ENCODE measurements at regions not wholly inside any gene's neighbourhood (a gene's known extent, or its start where the extent isn't known, plus 50 kb on each side); places are given as distances from the start of the nearest gene placed in this dataset.

- TF ChIP-seq ZBTB20 (CRISPR knock-in tag; IDR thresholded peaks at IDR 0.05; ENCODE audit: borderline replicate concordance, low read depth) (no peak), ZNF747 (CRISPR knock-in tag; IDR thresholded peaks at IDR 0.05; ENCODE audit: borderline replicate concordance) (no peak), CBX5 (CRISPR knock-in tag; IDR thresholded peaks at IDR 0.05; ENCODE audit: borderline replicate concordance) (no peak), CTCF (CRISPR knock-in tag; IDR thresholded peaks at IDR 0.05) (no peak), MTF1 (CRISPR knock-in tag; IDR thresholded peaks at IDR 0.05) (no peak), POLR2AphosphoS5 (IDR thresholded peaks at IDR 0.05; ENCODE audit: low read depth, low read length) (no peak), GABPA (IDR thresholded peaks at IDR 0.05; ENCODE audit: low read depth, low read length) (no peak), GABPA (CRISPR knock-in tag; IDR thresholded peaks at IDR 0.05; ENCODE audit: low read depth) (no peak), ZKSCAN1 (IDR thresholded peaks at IDR 0.05; ENCODE audit: low read length) (no peak), ETV6 (CRISPR knock-in tag; conservative IDR thresholded peaks at IDR 0.05) (no peak), ZFP36 (IDR thresholded peaks at IDR 0.05; ENCODE audit: borderline replicate concordance, low read depth, low read length, partially characterized antibody) (no peak), MAFF (IDR thresholded peaks at IDR 0.05; ENCODE audit: low read depth, low read length) (no peak)
Measured at GRCh38 chr9:13332571-13332970, 53.1 kb upstream of the MPDZ start.
